Activated naive CD4-positive, alpha-beta T cell treated with anti-CD3 and anti-CD28 coated beads, Interleukin-2, amount 10 ng/mL, durations not matched to agents 7 days and 5 days (primary cell): ENCODE measurements at regions not wholly inside any gene's neighbourhood (a gene's known extent, or its start where the extent isn't known, plus 50 kb on each side); places are given as distances from the start of the nearest gene placed in this dataset.

Experiments
- CTCF ChIA-PET: fragments of 350-600 bp; sonication (Branson Sonifier 250); formaldehyde crosslinking; loops from one replicate; lab custom pipeline; 2021; ENCODE audit warnings: antibody characterized with exemption; lab: Charles Lee
- DNase-seq: peaks from one replicate; pipeline ENCODE4 v3.0.0-alpha.2; 2020
- H3K27ac Mint-ChIP-seq: one replicate; pipeline ENCODE4 v1.8.0; 2021; ENCODE audit warnings: mild to moderate bottlenecking, moderate library complexity, mixed read lengths
- H3K27me3 Mint-ChIP-seq: one replicate; pipeline ENCODE4 v1.8.0; 2021; ENCODE audit warnings: mild to moderate bottlenecking, mixed read lengths
- H3K36me3 Mint-ChIP-seq: one replicate; pipeline ENCODE4 v1.8.0; 2021; ENCODE audit warnings: mixed read lengths
- H3K4me1 Mint-ChIP-seq: one replicate; pipeline ENCODE4 v1.8.0; 2021; ENCODE audit warnings: mixed read lengths
- H3K4me3 Mint-ChIP-seq: one replicate; pipeline ENCODE4 v1.8.0; 2021; ENCODE audit warnings: mild to moderate bottlenecking, moderate library complexity, mixed read lengths
- H3K9me3 Mint-ChIP-seq: one replicate; pipeline ENCODE4 v1.8.0; 2021; ENCODE audit warnings: mixed read lengths

DNA sequence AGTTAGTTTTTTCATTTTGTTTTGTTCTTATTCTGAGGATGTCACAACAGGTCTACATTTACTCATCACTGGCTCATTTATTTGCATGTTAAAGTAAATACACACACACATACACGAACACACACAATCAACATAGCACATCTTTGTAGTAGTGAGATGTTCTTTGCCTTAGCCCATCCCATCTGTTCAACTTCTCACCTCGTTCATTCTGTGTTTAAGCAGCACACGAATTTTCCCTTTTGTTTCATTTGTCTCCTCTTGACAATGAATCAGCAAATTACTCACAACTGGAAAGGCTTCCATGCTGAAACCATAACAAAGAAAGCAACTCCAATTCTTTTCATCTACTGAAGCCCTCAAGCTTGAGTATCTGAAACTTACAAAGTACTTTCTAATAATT, 133.3 kb upstream of the CHRM3 start:
- no peaks in the 10 kb centered on the region for H3K4me1 Mint-ChIP-seq
- no peaks in the 10 kb centered on the region for H3K36me3 Mint-ChIP-seq
- no peak overlapping the region for H3K4me3 Mint-ChIP-seq
- peaks cover 5% of the 10 kb centered on the region for H3K9me3 Mint-ChIP-seq
- CTCF ChIA-PET: no interaction called here
- no peak for DNase-seq
- H3K27me3 Mint-ChIP-seq: no peaks in the 10 kb centered on the region
- H3K27ac Mint-ChIP-seq: no peak overlapping the region

DNA sequence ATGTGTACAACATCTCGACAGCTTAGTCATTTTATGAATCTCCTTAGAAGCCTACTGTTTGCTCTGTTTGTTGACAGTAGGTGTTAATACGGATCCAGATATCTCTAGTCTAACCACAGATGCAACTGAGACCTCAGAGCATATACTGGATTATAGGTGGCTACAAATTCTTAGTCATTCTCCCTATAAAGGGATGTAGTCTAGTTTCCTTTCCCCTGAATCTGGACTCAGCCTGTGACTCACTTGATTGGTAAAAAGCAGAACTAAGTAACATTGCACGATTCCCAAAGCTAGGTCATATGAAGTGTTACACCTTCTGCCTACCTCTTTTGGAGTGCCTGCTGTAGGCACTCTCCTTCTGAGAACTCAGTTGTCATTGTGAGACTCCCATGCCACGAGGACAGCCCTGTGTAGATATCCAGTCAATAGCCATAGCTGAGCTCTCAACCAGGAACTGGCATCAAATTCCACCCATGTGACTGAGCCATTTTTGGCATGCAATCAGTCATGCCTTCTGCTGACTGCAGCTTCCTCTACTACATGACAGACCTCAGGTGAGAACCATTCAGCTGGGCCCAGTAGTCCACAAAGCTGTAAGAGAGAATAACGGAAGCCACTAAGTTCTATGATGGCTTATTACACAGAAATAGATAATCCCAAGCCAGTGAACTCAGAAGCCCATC, 135.9 kb upstream of the CHRM3 start:
- Mint-ChIP-seq H3K27me3 (no peaks in the 10 kb centered on the region), H3K27ac (no peak overlapping the region), H3K4me1 (no peaks in the 10 kb centered on the region), H3K9me3 (no peaks in the 10 kb centered on the region), H3K36me3 (no peaks in the 10 kb centered on the region), H3K4me3 (no peak overlapping the region)
- CTCF ChIA-PET: no interaction called here
- DNase-seq: no peak

DNA sequence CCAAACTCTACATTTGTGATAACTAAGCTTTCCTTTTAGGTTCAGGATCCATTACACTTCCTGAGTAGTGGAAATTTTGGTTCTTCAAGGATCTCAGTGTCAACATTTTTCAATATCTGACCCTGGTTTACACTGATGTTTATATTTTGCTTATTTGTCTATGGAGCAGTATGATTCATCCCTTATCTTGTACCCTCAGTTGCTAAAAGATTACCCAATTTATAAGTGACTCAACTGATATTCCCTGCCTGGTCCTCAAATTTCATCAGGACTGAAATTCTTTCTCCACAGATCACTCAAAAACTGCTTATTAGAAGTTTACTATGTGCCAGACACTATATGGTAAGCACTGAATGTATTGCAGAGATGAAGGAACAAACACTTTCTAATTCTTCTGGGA, 139.1 kb upstream of the CHRM3 start:
- H3K4me3 Mint-ChIP-seq: no peak overlapping the region
- H3K4me1 Mint-ChIP-seq: no peaks in the 10 kb centered on the region
- CTCF ChIA-PET: no interaction called here
- H3K27ac Mint-ChIP-seq: no peak overlapping the region
- H3K27me3 Mint-ChIP-seq: no peaks in the 10 kb centered on the region
- H3K36me3 Mint-ChIP-seq: no peaks in the 10 kb centered on the region
- H3K9me3 Mint-ChIP-seq: no peaks in the 10 kb centered on the region
- DNase-seq: no peak

DNA sequence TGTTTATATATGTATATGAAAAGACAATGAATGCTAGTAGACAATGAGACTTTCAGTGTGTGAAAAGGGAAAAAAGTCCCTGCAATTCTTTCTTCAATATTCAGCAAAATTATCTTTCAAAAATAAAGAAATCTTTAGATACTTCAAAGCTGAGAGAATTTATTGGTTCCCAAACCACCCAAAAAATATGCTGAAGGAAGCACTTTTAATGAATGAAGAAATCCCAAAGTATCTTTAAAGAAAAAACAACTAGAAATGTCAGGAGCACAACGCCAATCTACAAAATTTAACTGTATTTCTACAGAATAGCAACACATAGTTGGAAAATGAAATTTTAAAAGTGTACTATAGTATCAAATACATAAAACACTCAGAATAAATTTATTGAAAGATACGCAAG, 142.3 kb upstream of the CHRM3 start:
- no peaks in the 10 kb centered on the region for H3K27me3 Mint-ChIP-seq
- CTCF ChIA-PET: no interaction called here
- H3K36me3 Mint-ChIP-seq: no peaks in the 10 kb centered on the region
- H3K9me3 Mint-ChIP-seq: no peaks in the 10 kb centered on the region
- DNase-seq: no peak
- H3K27ac Mint-ChIP-seq: no peak overlapping the region
- no peak overlapping the region for H3K4me3 Mint-ChIP-seq
- no peaks in the 10 kb centered on the region for H3K4me1 Mint-ChIP-seq

DNA sequence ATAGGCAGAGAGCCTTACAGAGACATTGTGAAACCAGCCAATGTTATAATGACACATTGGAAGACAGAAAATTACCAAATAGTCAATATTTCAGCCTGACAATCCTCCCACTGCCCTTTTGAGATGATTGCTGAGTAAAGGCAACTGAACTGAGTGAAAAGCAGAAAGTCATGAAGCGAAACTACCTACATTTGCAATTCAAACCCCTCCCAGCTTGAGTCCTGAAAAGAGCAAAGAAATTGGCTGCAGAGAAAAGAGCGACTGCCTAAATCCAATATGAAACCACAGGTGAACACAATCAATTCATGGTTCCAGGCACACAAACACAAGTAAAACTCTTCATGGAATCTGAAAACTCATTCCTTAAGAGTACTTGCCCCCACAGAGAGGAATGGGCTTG, 143.4 kb upstream of the CHRM3 start:
- no peak for DNase-seq
- no peaks in the 10 kb centered on the region for H3K4me1 Mint-ChIP-seq
- no peaks in the 10 kb centered on the region for H3K27me3 Mint-ChIP-seq
- no peaks in the 10 kb centered on the region for H3K9me3 Mint-ChIP-seq
- H3K36me3 Mint-ChIP-seq: no peaks in the 10 kb centered on the region
- no peak overlapping the region for H3K27ac Mint-ChIP-seq
- H3K4me3 Mint-ChIP-seq: no peak overlapping the region
- CTCF ChIA-PET: no interaction called here

DNA sequence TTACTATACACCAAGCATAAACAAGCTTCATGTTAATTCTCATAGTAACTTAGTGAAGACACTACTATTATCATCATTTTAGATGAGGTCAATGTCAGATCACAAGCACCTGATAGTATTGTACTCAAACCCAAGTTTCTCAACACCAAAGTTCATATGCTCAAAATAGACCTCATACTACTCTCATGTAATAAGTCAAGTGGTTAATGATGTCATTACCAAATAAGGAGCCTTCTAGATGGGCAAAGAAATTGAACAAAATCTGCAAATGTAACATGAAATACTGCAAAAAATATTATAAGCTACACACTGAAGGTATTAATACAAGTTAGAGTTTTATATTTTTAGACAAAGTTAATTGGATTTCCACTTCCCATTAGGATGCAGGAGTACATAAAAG, 144.0 kb upstream of the CHRM3 start:
- CTCF ChIA-PET: no interaction called here
- Mint-ChIP-seq H3K27ac (no peak overlapping the region), H3K36me3 (no peaks in the 10 kb centered on the region), H3K9me3 (no peaks in the 10 kb centered on the region), H3K27me3 (no peaks in the 10 kb centered on the region), H3K4me1 (no peaks in the 10 kb centered on the region), H3K4me3 (no peak overlapping the region)
- DNase-seq: no peak

DNA sequence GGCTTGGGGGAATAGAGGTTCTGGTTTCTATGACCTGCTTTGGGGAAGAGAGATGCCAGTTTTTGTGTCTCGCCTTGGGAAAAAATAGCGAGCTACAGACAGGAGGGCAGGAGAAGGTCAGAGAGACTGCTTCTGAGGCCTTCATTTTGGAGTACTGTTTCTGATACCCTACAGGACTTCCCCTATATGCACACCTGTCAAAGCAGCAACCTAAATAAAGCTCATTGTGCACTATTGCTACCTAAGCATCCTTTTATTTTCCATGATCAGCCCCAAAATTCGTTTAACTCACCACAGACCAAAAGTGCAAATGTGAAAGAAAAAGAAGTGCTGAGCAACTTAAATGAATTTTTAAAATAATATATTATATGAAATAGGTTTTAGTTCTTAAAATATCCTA, 145.6 kb upstream of the CHRM3 start:
- no peak for DNase-seq
- Mint-ChIP-seq H3K9me3 (no peaks in the 10 kb centered on the region), H3K27ac (no peak overlapping the region), H3K27me3 (no peaks in the 10 kb centered on the region), H3K4me3 (no peak overlapping the region), H3K4me1 (no peaks in the 10 kb centered on the region), H3K36me3 (no peaks in the 10 kb centered on the region)
- CTCF ChIA-PET: no interaction called here

DNA sequence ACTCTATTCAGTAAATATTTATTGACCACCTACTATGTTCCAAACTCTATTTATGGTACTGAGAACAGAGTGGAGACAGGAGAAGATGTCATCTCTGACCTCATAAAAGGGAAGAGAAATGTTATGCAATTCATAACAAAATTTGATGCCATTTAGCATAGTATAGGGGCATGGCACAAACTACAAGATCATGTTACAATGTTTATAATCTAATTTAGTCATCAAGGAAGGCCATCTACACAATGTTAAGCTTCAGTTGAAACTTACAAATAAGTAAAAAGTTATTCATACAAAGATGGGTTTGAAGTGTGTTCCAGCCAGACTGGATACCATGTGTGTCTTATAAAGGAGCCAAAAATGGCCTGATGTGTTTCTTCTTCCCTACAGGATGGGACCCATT, 146.8 kb upstream of the CHRM3 start:
- no peak for DNase-seq
- no peaks in the 10 kb centered on the region for H3K9me3 Mint-ChIP-seq
- no peak overlapping the region for H3K4me3 Mint-ChIP-seq
- CTCF ChIA-PET: no interaction called here
- no peaks in the 10 kb centered on the region for H3K27me3 Mint-ChIP-seq
- no peaks in the 10 kb centered on the region for H3K36me3 Mint-ChIP-seq
- no peak overlapping the region for H3K27ac Mint-ChIP-seq
- no peaks in the 10 kb centered on the region for H3K4me1 Mint-ChIP-seq

DNA sequence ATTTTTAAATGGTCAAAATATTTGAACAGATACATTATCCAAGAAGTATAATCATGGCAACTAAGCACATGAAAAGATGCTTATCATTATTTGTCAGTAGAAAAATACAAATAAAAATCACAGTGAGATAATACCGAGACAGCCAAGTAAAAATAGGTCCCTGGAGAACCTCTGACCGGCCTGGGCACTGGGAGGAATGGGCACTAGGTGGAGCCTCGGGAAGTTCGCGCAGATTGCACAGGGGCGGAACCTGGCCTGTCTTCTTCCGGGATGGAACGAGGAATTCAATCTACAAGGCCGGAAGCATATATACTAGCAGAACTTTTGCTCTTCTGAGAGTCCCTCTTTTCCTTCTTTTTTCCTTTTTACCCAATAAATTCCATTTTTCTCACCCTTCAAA, 148.5 kb upstream of the CHRM3 start:
- Mint-ChIP-seq H3K36me3 (no peaks in the 10 kb centered on the region), H3K4me1 (no peaks in the 10 kb centered on the region), H3K27ac (no peak overlapping the region), H3K4me3 (no peak overlapping the region), H3K27me3 (no peaks in the 10 kb centered on the region), H3K9me3 (no peaks in the 10 kb centered on the region)
- no peak for DNase-seq
- CTCF ChIA-PET: no interaction called here

DNA sequence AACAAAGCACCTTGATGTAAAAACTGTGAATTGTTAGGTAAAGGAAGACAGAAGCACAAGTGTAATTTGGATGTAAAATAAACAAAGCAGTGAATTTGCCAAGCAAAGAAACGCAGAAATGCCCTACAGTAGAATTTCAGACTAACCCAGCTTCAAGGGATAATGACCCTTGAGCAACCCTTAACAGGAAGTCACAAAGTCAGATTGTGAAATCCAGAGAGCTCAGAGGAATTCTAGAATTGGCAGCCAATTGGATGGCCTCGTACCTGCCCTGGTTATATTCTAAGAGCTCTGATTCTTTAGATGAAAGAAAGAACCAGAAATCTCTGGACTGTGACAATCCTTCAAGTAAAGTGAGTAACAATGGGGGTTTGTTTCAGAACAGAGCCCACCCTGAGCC, 152.7 kb upstream of the CHRM3 start:
- no peaks in the 10 kb centered on the region for H3K9me3 Mint-ChIP-seq

DNA sequence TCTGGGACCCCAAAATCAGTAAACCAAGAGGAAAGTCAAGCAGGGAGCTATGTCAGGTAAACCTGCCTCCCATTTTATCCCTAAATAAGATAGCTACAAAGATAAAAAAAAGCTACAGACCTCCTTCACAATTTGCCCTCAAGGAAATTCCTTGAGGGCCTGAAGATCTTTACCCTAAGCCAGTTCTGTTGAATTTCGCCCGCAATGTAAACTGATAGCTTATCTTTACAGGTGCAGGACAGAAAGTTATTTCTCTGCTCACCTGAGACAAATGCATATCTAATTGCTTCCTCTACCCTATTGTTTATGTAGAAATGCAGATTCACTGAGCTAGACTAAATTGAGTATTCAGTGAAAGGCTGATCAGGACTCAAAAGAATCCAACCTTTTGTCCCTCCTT, 153.4 kb upstream of the CHRM3 start:
- Mint-ChIP-seq H3K27me3 (no peaks in the 10 kb centered on the region), H3K4me3 (no peak overlapping the region), H3K9me3 (no peaks in the 10 kb centered on the region), H3K36me3 (no peaks in the 10 kb centered on the region), H3K4me1 (no peaks in the 10 kb centered on the region), H3K27ac (no peak overlapping the region)
- CTCF ChIA-PET: no interaction called here
- DNase-seq: no peak

More for the DNA sequence above, 152.7 kb upstream of the CHRM3 start:
- no peak for DNase-seq
- no peaks in the 10 kb centered on the region for H3K4me1 Mint-ChIP-seq
- no peak overlapping the region for H3K27ac Mint-ChIP-seq
- no peaks in the 10 kb centered on the region for H3K36me3 Mint-ChIP-seq
- CTCF ChIA-PET: no interaction called here
- no peak overlapping the region for H3K4me3 Mint-ChIP-seq
- no peaks in the 10 kb centered on the region for H3K27me3 Mint-ChIP-seq

DNA sequence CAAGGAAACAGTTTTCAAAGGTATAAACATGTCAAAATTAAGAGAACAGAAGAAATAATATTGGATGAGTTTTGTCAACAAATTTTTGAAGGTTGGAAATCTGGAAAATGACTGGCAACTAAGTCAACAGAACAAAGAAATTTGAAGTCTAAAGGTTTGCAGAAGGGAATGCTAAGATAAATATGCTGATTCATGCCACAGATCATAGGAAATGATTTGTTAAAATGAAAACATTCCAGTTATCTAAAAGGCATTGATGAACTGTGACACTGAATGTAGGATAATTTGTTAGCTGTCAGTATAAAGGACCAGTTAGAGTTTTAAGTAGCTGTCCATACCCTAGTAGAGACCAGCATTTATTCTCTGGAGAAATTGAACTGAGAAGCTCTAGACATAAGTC, 157.9 kb upstream of the CHRM3 start:
- Mint-ChIP-seq H3K27ac (no peak overlapping the region), H3K4me1 (no peaks in the 10 kb centered on the region), H3K27me3 (no peaks in the 10 kb centered on the region), H3K9me3 (peaks cover 12% of the 10 kb centered on the region), H3K36me3 (no peaks in the 10 kb centered on the region), H3K4me3 (no peak overlapping the region)
- DNase-seq: no peak
- CTCF ChIA-PET: no interaction called here

DNA sequence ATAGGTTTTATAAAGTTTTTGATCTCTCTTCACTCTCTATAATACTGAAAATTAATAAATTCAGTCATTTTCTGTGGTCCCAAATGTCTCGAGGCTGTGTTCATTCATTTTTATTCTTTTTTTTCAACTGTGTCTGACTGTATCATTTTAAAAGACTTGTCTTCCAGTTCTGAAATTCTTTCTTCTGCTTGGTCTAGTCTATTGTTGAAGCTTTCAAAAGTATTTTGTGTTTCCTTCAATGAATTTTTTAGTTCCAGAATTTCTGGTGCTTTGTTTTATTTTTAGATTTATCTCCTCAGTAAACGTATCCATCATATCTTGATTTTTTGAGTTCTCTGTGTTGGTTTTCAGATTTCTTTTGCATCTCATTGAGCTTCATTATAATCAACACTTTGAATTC, 161.0 kb upstream of the CHRM3 start:
- no peak overlapping the region for H3K4me3 Mint-ChIP-seq
- no peaks in the 10 kb centered on the region for H3K36me3 Mint-ChIP-seq
- H3K9me3 Mint-ChIP-seq: peaks cover 15% of the 10 kb centered on the region
- CTCF ChIA-PET: no interaction called here
- H3K27ac Mint-ChIP-seq: no peak overlapping the region
- no peaks in the 10 kb centered on the region for H3K27me3 Mint-ChIP-seq
- DNase-seq: no peak
- no peaks in the 10 kb centered on the region for H3K4me1 Mint-ChIP-seq

DNA sequence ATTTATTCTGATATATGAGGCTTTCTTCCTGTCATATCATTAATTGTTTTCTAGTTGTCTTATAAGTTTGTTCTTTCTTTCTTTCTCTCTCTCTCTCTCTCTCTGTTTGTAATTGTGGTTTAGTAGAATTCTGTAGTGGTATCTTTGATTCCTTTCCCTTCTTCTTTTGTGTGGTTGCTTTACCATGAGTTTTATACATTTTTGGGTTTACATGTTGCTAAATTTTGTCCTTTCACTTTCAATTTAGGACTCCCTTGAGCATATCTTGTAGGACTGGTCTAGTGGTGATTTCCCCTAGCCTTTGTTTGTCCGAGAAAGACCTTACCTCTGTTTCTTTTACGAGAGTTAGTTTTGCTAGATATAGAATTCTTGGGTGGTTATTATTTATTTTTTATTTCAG, 162.3 kb upstream of the CHRM3 start:
- CTCF ChIA-PET: no interaction called here
- H3K4me3 Mint-ChIP-seq: no peak overlapping the region
- H3K27ac Mint-ChIP-seq: no peak overlapping the region
- no peaks in the 10 kb centered on the region for H3K36me3 Mint-ChIP-seq
- H3K4me1 Mint-ChIP-seq: no peaks in the 10 kb centered on the region
- no peak for DNase-seq
- no peaks in the 10 kb centered on the region for H3K27me3 Mint-ChIP-seq
- peaks cover 15% of the 10 kb centered on the region for H3K9me3 Mint-ChIP-seq

DNA sequence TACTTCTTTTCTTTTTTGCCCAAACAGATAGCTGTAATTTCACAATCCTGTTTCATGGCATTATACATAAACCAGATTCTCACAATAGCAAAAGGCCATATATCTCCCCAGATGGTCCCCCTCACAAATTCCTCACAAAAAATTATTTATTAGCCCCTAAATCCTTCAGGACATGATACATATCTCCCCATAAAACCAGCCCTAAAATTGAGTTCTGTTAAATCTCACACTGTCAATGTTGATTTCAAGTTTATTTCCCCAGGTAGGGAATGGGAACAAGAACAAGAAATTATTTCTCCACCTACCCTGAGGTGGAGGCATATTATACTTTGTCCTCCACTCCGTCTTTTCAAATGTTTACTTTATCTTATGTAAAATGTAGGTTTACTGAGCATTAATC, 163.4 kb upstream of the CHRM3 start:
- Mint-ChIP-seq H3K27me3 (no peaks in the 10 kb centered on the region), H3K27ac (no peak overlapping the region), H3K36me3 (no peaks in the 10 kb centered on the region), H3K4me3 (no peak overlapping the region), H3K9me3 (peaks cover 15% of the 10 kb centered on the region), H3K4me1 (no peaks in the 10 kb centered on the region)
- DNase-seq: no peak
- CTCF ChIA-PET: no interaction called here

DNA sequence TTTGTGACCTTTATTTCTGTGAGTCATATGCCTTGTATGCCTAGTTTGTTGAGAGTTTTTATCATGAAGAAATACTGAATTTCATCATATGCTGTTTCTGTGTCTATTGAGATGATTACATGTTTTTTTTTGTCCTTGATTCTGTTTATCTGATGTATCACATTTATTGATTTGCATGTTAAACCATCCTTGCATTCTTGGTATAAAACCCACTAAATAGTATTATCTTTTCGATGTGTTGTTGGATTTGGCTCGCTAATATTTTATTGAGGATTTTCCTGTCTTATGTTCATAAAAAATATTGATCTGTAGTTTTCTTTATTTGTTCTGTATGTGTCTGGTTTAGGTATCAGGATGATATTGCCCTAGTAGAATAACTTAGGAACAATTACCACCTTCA, 164.7 kb upstream of the CHRM3 start:
- Mint-ChIP-seq H3K36me3 (no peaks in the 10 kb centered on the region), H3K4me3 (no peak overlapping the region), H3K9me3 (peaks cover 15% of the 10 kb centered on the region), H3K4me1 (no peaks in the 10 kb centered on the region), H3K27me3 (no peaks in the 10 kb centered on the region), H3K27ac (no peak overlapping the region)
- no peak for DNase-seq
- CTCF ChIA-PET: no interaction called here
